ENCODE measurements at regions not wholly inside any gene's neighbourhood (a gene's known extent, or its start where the extent isn't known, plus 50 kb on each side); places are given as distances from the start of the nearest gene placed in this dataset.
"Not testable (repeated sequence)": the region's sequence is repeated elsewhere in the genome, so short reads cannot be mapped to it uniquely, and the experiment has no call there.

DNA sequence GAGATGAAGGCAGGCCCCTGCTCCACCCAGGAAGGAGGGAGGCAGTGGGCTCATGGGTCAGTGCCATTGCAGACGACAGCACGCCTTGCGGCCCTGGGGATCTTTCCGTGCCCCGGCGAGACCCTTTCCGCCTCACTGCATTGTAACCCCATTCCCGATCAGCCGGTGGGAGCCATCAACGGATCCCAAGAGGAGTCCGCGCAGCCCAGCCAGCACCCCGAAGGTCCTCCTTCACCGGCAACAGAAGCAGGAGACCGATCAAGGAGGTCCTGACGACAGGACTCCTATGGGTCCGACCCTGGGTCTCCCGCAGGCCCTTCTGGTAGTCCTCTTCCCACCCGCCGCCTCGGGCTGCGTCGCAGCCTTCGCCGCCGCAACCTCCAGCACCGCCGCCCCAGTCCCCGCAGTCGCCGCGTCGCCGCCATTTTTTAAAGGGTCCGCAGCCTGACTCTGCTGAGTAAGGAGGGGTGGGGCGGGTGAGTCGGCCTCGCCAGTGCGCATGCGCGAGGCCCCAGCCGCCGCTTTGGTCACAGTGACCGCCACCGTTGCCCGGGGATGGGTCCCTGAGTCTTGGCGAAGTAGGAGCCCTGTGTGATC, 1417.0 kb upstream of the PCDH10 start:
- TF ChIP-seq, protein P1, sequence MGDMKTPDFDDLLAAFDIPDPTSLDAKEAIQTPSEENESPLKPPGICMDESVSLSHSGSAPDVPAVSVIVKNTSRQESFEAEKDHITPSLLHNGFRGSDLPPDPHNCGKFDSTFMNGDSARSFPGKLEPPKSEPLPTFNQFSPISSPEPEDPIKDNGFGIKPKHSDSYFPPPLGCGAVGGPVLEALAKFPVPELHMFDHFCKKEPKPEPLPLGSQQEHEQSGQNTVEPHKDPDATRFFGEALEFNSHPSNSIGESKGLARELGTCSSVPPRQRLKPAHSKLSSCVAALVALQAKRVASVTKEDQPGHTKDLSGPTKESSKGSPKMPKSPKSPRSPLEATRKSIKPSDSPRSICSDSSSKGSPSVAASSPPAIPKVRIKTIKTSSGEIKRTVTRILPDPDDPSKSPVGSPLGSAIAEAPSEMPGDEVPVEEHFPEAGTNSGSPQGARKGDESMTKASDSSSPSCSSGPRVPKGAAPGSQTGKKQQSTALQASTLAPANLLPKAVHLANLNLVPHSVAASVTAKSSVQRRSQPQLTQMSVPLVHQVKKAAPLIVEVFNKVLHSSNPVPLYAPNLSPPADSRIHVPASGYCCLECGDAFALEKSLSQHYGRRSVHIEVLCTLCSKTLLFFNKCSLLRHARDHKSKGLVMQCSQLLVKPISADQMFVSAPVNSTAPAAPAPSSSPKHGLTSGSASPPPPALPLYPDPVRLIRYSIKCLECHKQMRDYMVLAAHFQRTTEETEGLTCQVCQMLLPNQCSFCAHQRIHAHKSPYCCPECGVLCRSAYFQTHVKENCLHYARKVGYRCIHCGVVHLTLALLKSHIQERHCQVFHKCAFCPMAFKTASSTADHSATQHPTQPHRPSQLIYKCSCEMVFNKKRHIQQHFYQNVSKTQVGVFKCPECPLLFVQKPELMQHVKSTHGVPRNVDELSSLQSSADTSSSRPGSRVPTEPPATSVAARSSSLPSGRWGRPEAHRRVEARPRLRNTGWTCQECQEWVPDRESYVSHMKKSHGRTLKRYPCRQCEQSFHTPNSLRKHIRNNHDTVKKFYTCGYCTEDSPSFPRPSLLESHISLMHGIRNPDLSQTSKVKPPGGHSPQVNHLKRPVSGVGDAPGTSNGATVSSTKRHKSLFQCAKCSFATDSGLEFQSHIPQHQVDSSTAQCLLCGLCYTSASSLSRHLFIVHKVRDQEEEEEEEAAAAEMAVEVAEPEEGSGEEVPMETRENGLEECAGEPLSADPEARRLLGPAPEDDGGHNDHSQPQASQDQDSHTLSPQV (IDR thresholded peaks at IDR 0.05), result not testable (repeated sequence)
- TF ChIP-seq DPF2 (IDR thresholded peaks at IDR 0.05); ZNF174 (CRISPR knock-in tag; IDR thresholded peaks at IDR 0.05); RAD21 (CRISPR knock-in tag; conservative IDR thresholded peaks at IDR 0.05 in 1 of 2, IDR thresholded peaks at IDR 0.05 in 1 of 2); POLR2AphosphoS5 (IDR thresholded peaks at IDR 0.05; ENCODE audit: control insufficient read depth, insufficient read depth, low read depth, low read length): not testable (repeated sequence)
